ENCODE measurements at regions not wholly inside any gene's neighbourhood (a gene's known extent, or its start where the extent isn't known, plus 50 kb on each side); places are given as distances from the start of the nearest gene placed in this dataset.

DNA sequence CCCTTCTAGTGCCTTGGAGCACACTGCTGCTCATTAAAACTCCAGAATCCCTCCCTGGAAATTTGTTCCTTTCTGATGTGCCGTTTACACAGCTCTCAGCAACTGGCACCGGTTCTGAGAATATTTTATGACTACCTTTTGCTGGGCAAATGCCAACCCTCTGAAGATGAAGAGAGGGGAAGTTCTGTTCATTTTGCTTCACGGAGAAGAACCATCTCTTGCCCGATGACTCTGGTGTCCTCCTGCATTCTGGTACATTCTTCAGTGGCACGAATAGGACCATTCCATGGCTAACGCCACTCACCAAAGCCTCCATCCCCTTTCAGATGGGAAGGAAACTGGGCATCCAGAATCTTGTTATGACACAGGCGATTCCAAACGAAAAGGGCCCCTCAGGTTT lies 96.2 kb upstream of the SIM2 start:
- DNase-seq (ENCODE audit: extremely low read depth in 1 of 4, low spot score in 3 of 4) (no peak), ATAC-seq (no peak), FAIRE-seq (no peak)
- H4K20me1 ChIP-seq (replicated peaks; ENCODE audit: control insufficient read depth, insufficient read depth, low read length): no peaks in the 10 kb centered on the region
- CTCF ChIA-PET (ENCODE audit: low intra/inter-chr PET ratio): no interaction called here
- no peak overlapping the region for H3K4me3 ChIP-seq
- no peaks in the 10 kb centered on the region for H3K4me1 ChIP-seq (replicated peaks in 1 of 2; ENCODE audit: control insufficient read depth in 2 of 2, insufficient read depth in 2 of 2, low read length in 2 of 2)
- H3K4me2 ChIP-seq (ENCODE audit: insufficient read depth, low read length): no peak overlapping the region
- POLR2A ChIA-PET: no interaction called here
- intact Hi-C loops (cut with micrococcal nuclease): no loop called here
- H3K27ac ChIP-seq (ENCODE audit: extremely low read depth, low read depth, low read length): no peak overlapping the region
- H3K27me3 ChIP-seq (ENCODE audit: control insufficient read depth in 2 of 2, insufficient read depth in 2 of 2, low read length in 2 of 2): peaks cover 46 to 73% of the 10 kb centered on the region in 2 experiments
- in situ Hi-C loops (cut with MboI): no loop called here
- no peaks in the 10 kb centered on the region for H3K79me2 ChIP-seq (ENCODE audit: control insufficient read depth, insufficient read depth, low read length)
- TF ChIP-seq HDAC3 (IDR thresholded peaks at IDR 0.05; ENCODE audit: borderline replicate concordance, partially characterized antibody) (no peak), KLF1 (tag; IDR thresholded peaks at IDR 0.05) (no peak), DACH1 (IDR thresholded peaks at IDR 0.05; ENCODE audit: partially characterized antibody) (no peak), ZHX1 (conservative IDR thresholded peaks at IDR 0.05; ENCODE audit: low read length) (no peak), CBX3 (IDR thresholded peaks at IDR 0.05; ENCODE audit: borderline replicate concordance in 1 of 2, low read length in 2 of 2) (no peak), FOXP4 (CRISPR knock-in tag; IDR thresholded peaks at IDR 0.05; ENCODE audit: borderline replicate concordance) (no peak), ZNF766 (CRISPR knock-in tag; conservative IDR thresholded peaks at IDR 0.05) (no peak), ZNF239 (CRISPR knock-in tag; IDR thresholded peaks at IDR 0.05) (no peak), NFRKB (IDR thresholded peaks at IDR 0.05; ENCODE audit: low read depth) (no peak)
- H3K36me3 ChIP-seq (ENCODE audit: control insufficient read depth, insufficient read depth, low read length): no peaks in the 10 kb centered on the region
- WGBS (ENCODE audit: insufficient coverage, low coverage, missing lambda C conversion rate): 1% methylated on average over 8 of the region's 8 CpGs
- H3K9ac ChIP-seq (ENCODE audit: insufficient read depth in 1 of 2, low read depth in 2 of 2, low read length in 2 of 2): no peak overlapping the region
- H3K9me3 ChIP-seq (replicated peaks; ENCODE audit: control insufficient read depth, insufficient read depth, low read depth, low read length): no peaks in the 10 kb centered on the region
- H3K9me1 ChIP-seq (ENCODE audit: control insufficient read depth, insufficient read depth, low read length): peaks cover 3% of the 10 kb centered on the region
- no peak overlapping the region for H2AFZ ChIP-seq (ENCODE audit: low read depth, low read length)
- no TSS peak for BruUV-seq (replicated peaks)
